ENCODE measurements at regions not wholly inside any gene's neighbourhood (a gene's known extent, or its start where the extent isn't known, plus 50 kb on each side); places are given as distances from the start of the nearest gene placed in this dataset.

GRCh38 chr5:58204966-58205365 is 254.9 kb downstream of the PLK2 start:
- DNase-seq (ENCODE audit: low spot score in 2 of 2) (no peak), ATAC-seq (no peak)
- Mint-ChIP-seq H3K36me3 (no peaks in the 10 kb centered on the region), H3K9me3 (no peaks in the 10 kb centered on the region), H3K27ac (no peak overlapping the region)

GRCh38 chr5:58202941-58203444 is 256.9 kb downstream of the PLK2 start:
- ATAC-seq: no peak
- no peaks in the 10 kb centered on the region for H3K9me3 Mint-ChIP-seq
- H3K36me3 Mint-ChIP-seq: no peaks in the 10 kb centered on the region
- H3K27ac Mint-ChIP-seq: no peak overlapping the region
- DNase-seq (ENCODE audit: low spot score in 2 of 2): no peak

GRCh38 chr5:58201922-58202648 is 257.8 kb downstream of the PLK2 start:
- ATAC-seq (no peak), DNase-seq (ENCODE audit: low spot score in 2 of 2) (no peak)
- no peaks in the 10 kb centered on the region for H3K9me3 Mint-ChIP-seq
- no peak overlapping the region for H3K27ac Mint-ChIP-seq
- H3K36me3 Mint-ChIP-seq: no peaks in the 10 kb centered on the region

GRCh38 chr5:58200451-58200850 is 259.4 kb downstream of the PLK2 start:
- Mint-ChIP-seq H3K36me3 (no peaks in the 10 kb centered on the region), H3K9me3 (no peaks in the 10 kb centered on the region), H3K27ac (no peak overlapping the region)
- ATAC-seq (no peak), DNase-seq (ENCODE audit: low spot score in 2 of 2) (no peak)

- no peak for DNase-seq (ENCODE audit: low spot score in 2 of 2)
- H3K9me3 Mint-ChIP-seq: no peaks in the 10 kb centered on the region
- H3K36me3 Mint-ChIP-seq: no peaks in the 10 kb centered on the region
- no peak overlapping the region for H3K27ac Mint-ChIP-seq
- no peak for ATAC-seq
These were observed 260.8 kb downstream of the PLK2 start for GRCh38 chr5:58199087-58199486.

GRCh38 chr5:58198330-58198729 is 261.6 kb downstream of the PLK2 start:
- Mint-ChIP-seq H3K27ac (no peak overlapping the region), H3K9me3 (no peaks in the 10 kb centered on the region), H3K36me3 (no peaks in the 10 kb centered on the region)
- ATAC-seq (no peak), DNase-seq (ENCODE audit: low spot score in 2 of 2) (no peak)

- ATAC-seq (no peak), DNase-seq (ENCODE audit: low spot score in 2 of 2) (no peak)
- Mint-ChIP-seq H3K27ac (no peak overlapping the region), H3K9me3 (no peaks in the 10 kb centered on the region), H3K36me3 (no peaks in the 10 kb centered on the region)
These were observed 262.0 kb downstream of the PLK2 start for GRCh38 chr5:58197875-58198274.

- Mint-ChIP-seq H3K27ac (no peak overlapping the region), H3K9me3 (no peaks in the 10 kb centered on the region), H3K36me3 (no peaks in the 10 kb centered on the region)
- DNase-seq (ENCODE audit: low spot score in 2 of 2) (no peak), ATAC-seq (no peak)
These were observed 268.4 kb downstream of the PLK2 start for GRCh38 chr5:58191443-58191842.

- H3K36me3 Mint-ChIP-seq: no peaks in the 10 kb centered on the region
- no peak overlapping the region for H3K27ac Mint-ChIP-seq
- ATAC-seq: no peak
- no peak for DNase-seq (ENCODE audit: low spot score in 2 of 2)
- no peaks in the 10 kb centered on the region for H3K9me3 Mint-ChIP-seq
These were observed 271.6 kb downstream of the PLK2 start for GRCh38 chr5:58188262-58188651.

- ATAC-seq: no peak
- H3K9me3 Mint-ChIP-seq: no peaks in the 10 kb centered on the region
- no peaks in the 10 kb centered on the region for H3K36me3 Mint-ChIP-seq
- H3K27ac Mint-ChIP-seq: no peak overlapping the region
- no peak for DNase-seq (ENCODE audit: low spot score in 2 of 2)
These were observed 272.2 kb downstream of the PLK2 start for GRCh38 chr5:58187432-58188261.

GRCh38 chr5:58185801-58186200 is 274.1 kb downstream of the PLK2 start:
- no peak for DNase-seq (ENCODE audit: low spot score in 2 of 2)
- no peak overlapping the region for H3K27ac Mint-ChIP-seq
- ATAC-seq: no peak
- no peaks in the 10 kb centered on the region for H3K36me3 Mint-ChIP-seq
- no peaks in the 10 kb centered on the region for H3K9me3 Mint-ChIP-seq

GRCh38 chr5:58185397-58185796 is 274.5 kb downstream of the PLK2 start:
- ATAC-seq (no peak), DNase-seq (ENCODE audit: low spot score in 2 of 2) (no peak)
- Mint-ChIP-seq H3K27ac (no peak overlapping the region), H3K36me3 (no peaks in the 10 kb centered on the region), H3K9me3 (no peaks in the 10 kb centered on the region)

GRCh38 chr5:58184910-58185309 is 275.0 kb downstream of the PLK2 start:
- no peak overlapping the region for H3K27ac Mint-ChIP-seq
- no peaks in the 10 kb centered on the region for H3K36me3 Mint-ChIP-seq
- DNase-seq (ENCODE audit: low spot score in 2 of 2) (no peak), ATAC-seq (no peak)
- no peaks in the 10 kb centered on the region for H3K9me3 Mint-ChIP-seq

- no peak overlapping the region for H3K27ac Mint-ChIP-seq
- ATAC-seq: no peak
- no peaks in the 10 kb centered on the region for H3K36me3 Mint-ChIP-seq
- no peak for DNase-seq (ENCODE audit: low spot score in 2 of 2)
- H3K9me3 Mint-ChIP-seq: no peaks in the 10 kb centered on the region
These were observed 276.1 kb downstream of the PLK2 start for GRCh38 chr5:58183786-58184085.

GRCh38 chr5:58183078-58183785 is 276.7 kb downstream of the PLK2 start:
- ATAC-seq: no peak
- H3K27ac Mint-ChIP-seq: no peak overlapping the region
- H3K36me3 Mint-ChIP-seq: no peaks in the 10 kb centered on the region
- no peak for DNase-seq (ENCODE audit: low spot score in 2 of 2)
- H3K9me3 Mint-ChIP-seq: no peaks in the 10 kb centered on the region

- Mint-ChIP-seq H3K9me3 (no peaks in the 10 kb centered on the region), H3K36me3 (no peaks in the 10 kb centered on the region), H3K27ac (no peak overlapping the region)
- DNase-seq (ENCODE audit: low spot score in 2 of 2): no peak
- no peak for ATAC-seq
These were observed 277.5 kb downstream of the PLK2 start for GRCh38 chr5:58182287-58182841.

GRCh38 chr5:58181578-58182286 is 278.2 kb downstream of the PLK2 start:
- H3K9me3 Mint-ChIP-seq: no peaks in the 10 kb centered on the region
- H3K27ac Mint-ChIP-seq: no peak overlapping the region
- no peaks in the 10 kb centered on the region for H3K36me3 Mint-ChIP-seq
- no peak for DNase-seq (ENCODE audit: low spot score in 2 of 2)
- no peak for ATAC-seq
